ENCODE measurements at regions not wholly inside any gene's neighbourhood (a gene's known extent, or its start where the extent isn't known, plus 50 kb on each side); places are given as distances from the start of the nearest gene placed in this dataset.

DNA sequence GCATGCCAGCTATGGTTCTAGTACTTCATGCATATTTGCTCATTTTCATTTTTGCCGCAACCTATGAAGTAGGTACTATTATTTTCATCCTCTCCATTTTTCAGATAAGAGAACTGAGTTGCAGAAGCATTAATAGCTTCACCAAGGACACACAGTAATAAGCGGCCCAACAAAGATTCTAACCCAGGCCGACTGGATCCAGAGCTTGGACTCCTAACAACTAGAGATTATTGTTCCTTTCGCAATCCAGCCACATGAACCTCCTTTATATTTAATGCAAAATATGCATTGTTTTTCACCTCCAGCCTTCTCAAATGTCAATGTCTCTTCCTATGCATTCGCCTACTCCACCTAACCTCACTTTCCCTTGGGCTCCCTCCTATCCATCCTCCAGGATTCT lies 148.3 kb downstream of the CCDC34 start:
- no peak for TF ChIP-seq ELF4 (IDR thresholded peaks at IDR 0.05)
- TF ChIP-seq BHLHE40 (IDR thresholded peaks at IDR 0.05; ENCODE audit: borderline replicate concordance): no peak
- ChIA-PET POLR2A (interaction anchor here (1.3 to 3.9 kb wide), 4 partner anchors 9 to 19 kb away, joined by 3 to 17 read pairs (median 8); no protein-coding TSS in a partner anchor), CTCF (interaction anchor here (0.7 kb wide), 1 partner anchor 82 kb away, joined by 4 read pairs; no protein-coding TSS in a partner anchor)
- no peak for DNase-seq (ENCODE audit: extremely low spot score)

DNA sequence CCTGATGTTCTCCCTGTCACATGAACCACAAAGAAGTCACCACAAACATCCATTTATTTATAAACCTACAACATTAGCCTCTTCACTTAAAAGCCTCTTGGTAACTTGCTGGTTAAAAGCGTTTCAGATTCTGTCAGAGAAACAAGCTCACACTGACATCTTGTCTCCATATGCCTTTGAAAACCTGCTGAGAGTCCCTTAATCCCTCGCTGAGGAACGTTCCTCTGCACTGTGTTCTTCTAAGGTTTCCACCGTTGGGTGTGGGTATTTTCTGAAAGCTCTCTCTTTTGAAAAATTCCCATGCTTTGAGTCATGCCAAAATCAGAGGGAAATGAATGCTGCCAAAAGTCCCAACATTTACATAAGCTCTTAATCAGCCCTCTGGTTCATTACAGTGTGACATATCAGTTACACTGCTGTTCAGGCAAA lies 149.8 kb downstream of the CCDC34 start:
- DNase-seq (ENCODE audit: extremely low spot score): no peak
- ChIA-PET CTCF (interaction anchor here (0.9 to 1.4 kb wide), 4 partner anchors 11 to 273 kb away, joined by 3 to 11 read pairs (median 4); no protein-coding TSS in a partner anchor), POLR2A (interaction anchor here (0.8 to 3.9 kb wide), 7 partner anchors 10 to 259 kb away, joined by 3 to 17 read pairs (median 6); partner anchors contain the start of gene LGR4)
- TF ChIP-seq ZNF384 (IDR thresholded peaks at IDR 0.05): no peak
- TF ChIP-seq L3MBTL2 (conservative IDR thresholded peaks at IDR 0.05): no peak
- no peak for TF ChIP-seq TARDBP (IDR thresholded peaks at IDR 0.05)
- TF ChIP-seq, protein P1, sequence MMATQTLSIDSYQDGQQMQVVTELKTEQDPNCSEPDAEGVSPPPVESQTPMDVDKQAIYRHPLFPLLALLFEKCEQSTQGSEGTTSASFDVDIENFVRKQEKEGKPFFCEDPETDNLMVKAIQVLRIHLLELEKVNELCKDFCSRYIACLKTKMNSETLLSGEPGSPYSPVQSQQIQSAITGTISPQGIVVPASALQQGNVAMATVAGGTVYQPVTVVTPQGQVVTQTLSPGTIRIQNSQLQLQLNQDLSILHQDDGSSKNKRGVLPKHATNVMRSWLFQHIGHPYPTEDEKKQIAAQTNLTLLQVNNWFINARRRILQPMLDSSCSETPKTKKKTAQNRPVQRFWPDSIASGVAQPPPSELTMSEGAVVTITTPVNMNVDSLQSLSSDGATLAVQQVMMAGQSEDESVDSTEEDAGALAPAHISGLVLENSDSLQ (IDR thresholded peaks at IDR 0.05): no peak
- no peak for TF ChIP-seq ELF4 (IDR thresholded peaks at IDR 0.05)
- no peak for TF ChIP-seq FOXK2 (IDR thresholded peaks at IDR 0.05)
- TF ChIP-seq SUZ12 (IDR thresholded peaks at IDR 0.05): no peak
- TF ChIP-seq FOXM1 (IDR thresholded peaks at IDR 0.05; ENCODE audit: borderline replicate concordance): no peak
- no peak for TF ChIP-seq FOXA1 (IDR thresholded peaks at IDR 0.05)
- no peak for TF ChIP-seq BHLHE40 (IDR thresholded peaks at IDR 0.05; ENCODE audit: borderline replicate concordance)

DNA sequence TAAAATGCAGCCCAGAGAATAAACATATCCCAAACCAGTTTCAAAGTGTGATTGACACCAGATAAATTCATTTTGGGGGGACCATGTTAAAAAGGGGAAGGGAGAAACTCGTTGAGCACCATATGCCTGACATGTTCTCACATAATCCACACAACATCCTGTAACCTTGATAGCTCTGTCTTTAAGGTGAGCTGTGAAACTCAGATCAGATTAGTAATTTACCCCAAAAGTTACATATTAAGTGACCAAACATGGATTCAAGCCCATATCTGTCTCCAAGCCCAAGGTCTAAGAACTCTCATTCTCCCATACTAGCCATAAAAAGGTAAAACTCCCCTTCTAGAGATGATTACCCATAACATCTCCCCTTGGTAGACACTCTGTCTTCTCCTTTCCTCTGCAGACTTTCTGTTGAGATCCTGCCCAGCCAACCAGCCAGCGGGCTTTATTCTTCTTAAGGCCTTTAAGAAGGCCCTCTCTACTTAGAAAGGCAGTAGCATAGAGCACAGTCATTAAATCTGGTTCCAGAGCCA lies 150.7 kb downstream of the CCDC34 start:
- CTCF ChIA-PET: interaction anchor here (1.0 to 1.9 kb wide), 6 partner anchors 10 to 84 kb away, joined by 3 to 9 read pairs (median 4); no protein-coding TSS in a partner anchor
- DNase-seq (ENCODE audit: extremely low spot score): no peak
- POLR2A ChIA-PET: interaction anchor here (1.6 to 2.6 kb wide), 3 partner anchors 9 to 16 kb away, joined by 5 to 7 read pairs (median 6); no protein-coding TSS in a partner anchor
- TF ChIP-seq ZNF384 (IDR thresholded peaks at IDR 0.05) (no peak), SP1 (IDR thresholded peaks at IDR 0.05) (no peak), FOXA1 (IDR thresholded peaks at IDR 0.05) (no peak)

DNA sequence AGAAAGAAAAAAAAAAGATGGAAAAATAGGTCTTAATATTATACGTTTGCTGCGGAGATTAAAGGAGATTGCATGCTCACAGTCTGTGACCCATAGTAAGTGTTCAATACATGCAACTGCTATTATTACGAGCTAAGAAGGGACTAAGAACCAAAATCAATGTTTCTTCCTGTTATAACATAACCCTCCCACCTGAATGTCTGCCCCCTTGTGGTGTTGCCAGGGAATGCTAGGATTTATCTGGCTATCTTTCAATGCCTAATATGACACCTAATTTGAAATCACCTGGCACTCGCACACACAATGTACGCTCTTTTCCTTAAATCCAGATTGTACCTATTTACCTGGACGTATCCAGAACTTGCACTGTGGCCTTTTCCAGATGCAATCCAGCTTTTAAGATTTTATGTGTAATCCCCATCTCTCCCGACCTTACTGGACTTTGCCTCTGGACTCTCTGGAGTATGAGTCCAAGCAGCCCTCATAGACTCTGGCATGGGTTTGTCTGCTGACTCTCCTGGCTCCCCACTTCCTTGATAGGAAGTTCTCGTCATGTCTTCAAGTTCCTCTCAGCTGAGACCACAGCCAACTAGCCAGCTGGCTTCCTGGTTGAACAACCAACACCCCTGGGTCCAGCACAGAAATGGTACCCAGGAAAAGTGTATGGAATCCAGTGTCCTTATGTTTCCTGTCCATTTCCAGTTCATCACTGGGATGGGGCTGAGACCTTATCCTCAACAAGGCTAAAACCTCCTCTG lies 151.5 kb downstream of the CCDC34 start:
- CTCF ChIA-PET: interaction anchor here (0.6 to 1.9 kb wide), 15 partner anchors 8 to 769 kb away, joined by 3 to 9 read pairs (median 4); partner anchors contain the start of gene LGR4
- no peak for DNase-seq (ENCODE audit: extremely low spot score)
- POLR2A ChIA-PET: interaction anchor here (0.8 to 1.4 kb wide), 3 partner anchors 8 to 23 kb away, joined by 3 to 5 read pairs (median 4); no protein-coding TSS in a partner anchor
- TF ChIP-seq ELF4 (IDR thresholded peaks at IDR 0.05): no peak
- TF ChIP-seq SUZ12 (IDR thresholded peaks at IDR 0.05): no peak
- TF ChIP-seq BHLHE40 (IDR thresholded peaks at IDR 0.05; ENCODE audit: borderline replicate concordance): no peak
- TF ChIP-seq TARDBP (IDR thresholded peaks at IDR 0.05): no peak
- no peak for TF ChIP-seq LEF1 (IDR thresholded peaks at IDR 0.05; ENCODE audit: borderline replicate concordance)
- TF ChIP-seq SP1 (IDR thresholded peaks at IDR 0.05): no peak
- TF ChIP-seq FOXM1 (IDR thresholded peaks at IDR 0.05; ENCODE audit: borderline replicate concordance): no peak
- TF ChIP-seq, protein P1 (IDR thresholded peaks at IDR 0.05): no peak
- TF ChIP-seq CTBP1 (IDR thresholded peaks at IDR 0.05; ENCODE audit: borderline replicate concordance): no peak
- no peak for TF ChIP-seq ZNF384 (IDR thresholded peaks at IDR 0.05)
- TF ChIP-seq FOXK2 (IDR thresholded peaks at IDR 0.05): no peak

DNA sequence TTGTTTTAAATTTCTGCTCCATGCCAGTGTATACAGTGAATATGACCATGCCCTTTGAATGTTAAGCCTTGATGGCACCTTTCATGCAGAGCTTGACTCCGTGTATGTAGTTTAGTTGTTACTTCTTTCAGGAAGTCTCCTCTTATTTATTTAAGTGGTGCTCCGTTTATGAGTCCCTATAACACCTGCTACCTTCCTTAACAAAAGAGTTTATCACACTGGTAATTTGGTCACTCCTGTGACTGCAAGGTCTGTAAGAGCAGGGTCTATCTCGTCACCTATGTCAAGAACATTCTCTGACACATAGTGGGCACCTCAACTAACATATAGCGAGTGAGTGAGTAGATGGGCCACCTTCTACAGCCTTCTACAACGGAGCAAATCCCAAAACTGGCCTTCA lies 152.5 kb downstream of the CCDC34 start:
- ChIA-PET CTCF (interaction anchor here (0.6 to 1.5 kb wide), 8 partner anchors 9 to 276 kb away, joined by 3 to 9 read pairs (median 3); partner anchors contain the start of gene LGR4), POLR2A (interaction anchor here (1.3 to 1.4 kb wide), 2 partner anchors 9 kb away, joined by 3 to 5 read pairs; no protein-coding TSS in a partner anchor)
- no peak for DNase-seq (ENCODE audit: extremely low spot score)
- TF ChIP-seq TARDBP (IDR thresholded peaks at IDR 0.05) (no peak), FOXK2 (IDR thresholded peaks at IDR 0.05) (no peak), SUZ12 (IDR thresholded peaks at IDR 0.05) (no peak), CTBP1 (IDR thresholded peaks at IDR 0.05; ENCODE audit: borderline replicate concordance) (no peak)
- TF ChIP-seq, protein P1 (IDR thresholded peaks at IDR 0.05): no peak

DNA sequence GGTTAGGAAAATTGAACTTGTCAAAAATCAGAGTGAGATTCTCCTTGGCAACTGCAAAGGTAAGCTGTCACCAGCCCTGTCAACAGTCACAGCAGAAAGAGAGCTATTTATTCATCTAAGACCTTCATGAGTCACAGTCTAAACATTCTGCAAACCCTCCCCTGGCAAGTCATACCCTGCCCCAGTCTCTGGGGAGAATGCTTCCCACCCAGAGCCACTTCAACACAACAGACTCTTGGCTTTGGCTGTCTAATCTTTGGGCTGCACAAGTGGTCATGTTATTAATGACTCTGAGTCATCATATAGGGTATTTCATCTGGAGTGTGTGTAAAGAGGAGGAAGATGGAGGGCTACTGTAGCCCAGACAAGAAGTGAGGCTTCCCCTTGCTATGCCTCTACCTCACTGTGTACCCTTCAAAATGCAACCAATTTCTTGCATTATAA lies 153.4 kb downstream of the CCDC34 start:
- ChIA-PET CTCF (interaction anchor here (1.3 kb wide), 1 partner anchor 25 kb away, joined by 3 read pairs; no protein-coding TSS in a partner anchor), POLR2A (interaction anchor here (0.7 to 1.3 kb wide), 6 partner anchors 8 to 154 kb away, joined by 3 to 6 read pairs (median 3); partner anchors contain the start of gene CCDC34)
- DNase-seq (ENCODE audit: extremely low spot score): peak; percentile 39
- TF ChIP-seq, protein P1 (IDR thresholded peaks at IDR 0.05): peak; percentile 65
- TF ChIP-seq LEF1 (IDR thresholded peaks at IDR 0.05; ENCODE audit: borderline replicate concordance): no peak
- 0 out of 2 replicates have a peak, but pooled peaks have one; percentile 45 for TF ChIP-seq CTBP1 (IDR thresholded peaks at IDR 0.05; ENCODE audit: borderline replicate concordance)
